Activated naive CD4-positive, alpha-beta T cell treated with anti-CD3 and anti-CD28 coated beads, Interleukin-2, amount 50 U/mL, for 16 hours (primary cell): ENCODE measurements at regions not wholly inside any gene's neighbourhood (a gene's known extent, or its start where the extent isn't known, plus 50 kb on each side); places are given as distances from the start of the nearest gene placed in this dataset.
"Not testable (repeated sequence)": the region's sequence is repeated elsewhere in the genome, so short reads cannot be mapped to it uniquely, and the experiment has no call there.

ENCODE experiments used
- DNase-seq: peaks from one replicate; pipeline ENCODE4 v3.0.0-alpha.2; 2020

GRCh38 chr10:60508037-60508436 is 118.4 kb upstream of the ANK3 start:
- DNase-seq: no peak

GRCh38 chr10:60502621-60503020 is 112.9 kb upstream of the ANK3 start:
- DNase-seq: no peak

DNA sequence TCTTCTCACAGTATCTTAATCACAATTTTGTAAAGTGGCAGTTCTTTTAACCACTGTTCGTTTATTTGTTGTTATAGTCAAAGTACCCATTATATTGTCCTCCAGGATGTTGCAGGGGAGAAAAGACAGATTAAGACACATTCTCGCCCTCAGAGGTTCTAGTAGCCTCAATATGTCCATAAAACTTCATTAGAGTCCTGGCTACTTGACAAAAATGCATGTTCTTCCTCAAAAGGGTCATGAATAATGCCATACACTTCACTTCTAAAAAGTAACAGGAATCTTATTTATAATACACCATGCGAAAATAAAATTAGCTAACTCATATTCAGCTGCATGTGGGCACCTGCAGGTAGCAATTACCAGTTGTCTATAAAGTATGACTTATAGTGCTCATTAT is 109.3 kb upstream of the ANK3 start:
- no peak for DNase-seq

- DNase-seq: no peak
Measured at GRCh38 chr10:60497364-60497763, 107.7 kb upstream of the ANK3 start.

DNA sequence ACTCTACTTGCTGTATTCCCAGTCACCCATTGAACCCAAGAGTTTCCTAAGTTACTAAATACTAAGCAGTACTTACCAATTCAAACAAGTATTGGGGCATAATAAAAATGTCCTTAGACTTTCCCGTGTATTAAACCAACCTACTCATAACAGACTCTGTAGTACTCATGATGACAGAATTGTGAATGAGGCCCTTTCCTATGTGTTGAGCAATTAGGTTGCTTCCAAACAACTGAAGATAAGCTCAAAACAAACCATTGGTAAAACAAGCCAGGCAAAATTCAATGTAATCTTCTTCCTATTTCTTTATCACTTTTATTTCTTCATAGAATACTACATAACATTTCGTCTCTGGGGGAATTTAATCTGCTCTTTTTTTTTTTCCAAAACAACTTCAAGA is 106.5 kb upstream of the ANK3 start:
- DNase-seq: no peak

GRCh38 chr10:60495338-60496055 is 105.8 kb upstream of the ANK3 start:
- DNase-seq: no peak

DNA sequence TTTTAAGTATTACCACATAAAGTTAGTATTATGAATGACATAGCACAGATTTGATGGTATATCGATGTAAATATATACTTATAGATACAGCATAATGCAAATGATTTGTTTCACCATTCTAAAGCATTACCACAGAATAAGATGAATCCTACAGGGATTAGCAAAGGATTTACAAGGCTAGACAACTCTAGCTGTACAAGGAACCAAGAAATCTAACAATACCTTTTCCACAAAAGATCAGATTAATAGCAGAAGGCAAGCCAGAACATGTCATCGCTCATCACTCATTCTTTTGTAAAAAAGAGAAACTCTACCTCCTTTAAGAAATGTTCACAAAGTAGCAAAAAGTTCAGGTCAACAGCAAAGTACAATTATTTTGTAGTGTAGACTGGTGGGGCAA is 105.1 kb upstream of the ANK3 start:
- no peak for DNase-seq

GRCh38 chr10:60491162-60491561 is 101.5 kb upstream of the ANK3 start:
- DNase-seq: no peak

DNA sequence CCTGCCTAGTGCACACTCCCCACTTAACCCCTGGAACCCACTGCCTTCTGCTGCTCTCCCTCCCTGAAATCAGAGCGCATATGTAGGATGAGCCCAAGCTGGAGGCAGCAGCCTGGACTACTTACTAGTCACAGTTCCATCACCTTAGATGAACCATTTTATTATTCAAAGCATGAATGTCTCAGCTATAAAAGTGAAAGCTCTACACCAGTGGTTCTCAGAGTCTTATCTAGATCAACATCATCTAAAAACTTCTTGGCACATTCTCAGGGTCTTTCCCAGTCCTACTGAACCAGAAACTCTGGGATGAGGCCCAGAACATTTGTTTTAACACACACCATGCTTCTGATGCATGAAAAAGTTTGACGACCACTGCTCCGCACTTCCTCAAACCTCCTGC is 100.3 kb upstream of the ANK3 start:
- no peak for DNase-seq

DNA sequence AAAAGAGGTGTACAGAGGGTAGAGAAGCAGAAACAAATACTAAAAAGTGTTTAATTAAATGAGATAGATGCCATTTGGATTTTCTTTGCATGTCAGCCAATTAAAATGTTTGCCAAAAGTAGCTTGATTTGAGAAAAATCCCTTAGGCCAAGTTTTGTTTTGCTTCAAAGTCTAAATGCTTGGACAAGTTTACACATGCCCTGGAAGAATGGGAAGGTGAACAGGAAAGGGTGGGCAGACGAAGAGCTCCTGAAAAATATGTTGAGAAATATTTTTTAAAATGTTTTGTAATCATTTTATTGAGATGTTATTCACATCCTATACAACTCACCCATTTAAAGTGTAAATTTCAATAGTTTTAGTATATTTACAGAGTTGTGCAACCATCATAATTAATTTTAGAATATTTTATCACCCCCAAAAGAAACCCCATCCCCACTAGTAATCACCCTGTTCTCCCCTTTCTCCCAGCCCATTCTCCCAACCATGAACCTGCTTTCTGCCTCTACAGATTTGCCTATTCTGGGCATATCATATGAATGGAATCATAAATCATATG is 98.5 kb upstream of the ANK3 start:
- DNase-seq: no peak

- no peak for DNase-seq
Measured at GRCh38 chr10:60487543-60487942, 97.9 kb upstream of the ANK3 start.

GRCh38 chr10:60485025-60485424 is 95.3 kb upstream of the ANK3 start:
- DNase-seq: no peak

GRCh38 chr10:60480865-60481563 is 91.3 kb upstream of the ANK3 start:
- DNase-seq: no peak

DNA sequence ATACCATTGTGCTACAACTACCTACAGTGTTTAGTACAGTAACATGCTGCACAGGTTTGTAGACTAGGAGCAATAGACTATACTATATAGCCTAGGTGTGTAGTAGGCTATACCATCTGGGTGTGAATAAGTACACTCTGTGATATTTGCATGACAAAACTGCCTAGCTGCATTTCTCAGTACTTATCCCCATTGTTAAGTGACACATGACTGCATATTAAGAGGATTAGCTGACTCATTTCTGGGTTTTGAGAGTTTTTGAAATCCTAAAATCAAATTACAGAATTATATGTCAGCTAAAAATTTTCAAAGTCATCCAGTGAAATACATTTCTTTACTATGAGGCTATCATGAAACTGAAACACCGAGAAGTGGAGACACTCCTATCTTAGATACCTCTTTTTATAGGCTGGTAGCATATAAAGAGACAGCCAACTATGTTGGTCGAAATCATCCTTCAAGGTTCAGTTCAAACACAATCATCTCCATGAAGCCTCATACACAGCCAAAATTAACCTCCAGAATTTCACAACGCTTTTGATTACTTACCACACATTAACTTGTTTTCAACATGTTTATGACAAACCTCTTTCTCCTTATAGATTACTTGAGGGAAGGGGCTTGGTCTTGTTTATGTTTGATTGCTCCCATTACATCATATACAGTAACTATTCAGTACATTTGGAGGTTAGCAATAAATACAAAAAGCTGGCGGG is 89.8 kb upstream of the ANK3 start:
- no peak for DNase-seq

GRCh38 chr10:60476451-60476850 is 86.8 kb upstream of the ANK3 start:
- no peak for DNase-seq

- no peak for DNase-seq
Measured at GRCh38 chr10:60473557-60473956, 83.9 kb upstream of the ANK3 start.

DNA sequence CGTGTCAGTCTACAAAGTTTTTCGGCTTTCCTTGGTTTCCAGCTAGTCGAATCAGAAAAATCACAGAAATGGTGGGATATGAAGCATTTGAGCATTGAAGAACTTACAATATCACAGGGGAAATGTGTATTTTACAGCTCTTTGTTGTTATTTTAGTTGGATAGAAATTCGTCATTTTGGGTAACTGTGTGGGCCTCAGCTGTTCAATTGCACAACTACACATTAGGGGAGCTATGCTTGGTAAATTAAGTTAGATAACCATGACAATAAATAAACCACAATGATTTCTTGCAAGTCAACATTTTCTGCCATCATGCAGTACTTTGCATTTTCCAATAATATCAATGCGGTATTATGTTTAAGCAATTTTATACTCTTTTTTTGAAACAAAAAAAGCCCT is 80.4 kb upstream of the ANK3 start:
- no peak for DNase-seq

DNA sequence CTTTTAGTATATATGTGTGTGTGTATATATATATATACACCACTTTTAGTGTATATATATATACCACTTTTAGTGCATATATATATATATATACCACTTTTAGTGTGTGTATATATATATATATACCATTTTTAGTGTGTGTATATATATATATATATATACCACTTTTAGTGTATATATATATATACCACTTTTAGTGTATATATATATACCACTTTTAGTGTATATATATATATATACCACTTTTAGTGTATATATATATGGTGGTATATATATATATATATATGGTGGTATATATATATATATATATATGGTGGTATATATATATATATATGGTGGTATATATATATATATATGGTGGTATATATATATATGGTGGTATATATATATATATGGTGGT is 79.5 kb upstream of the ANK3 start:
- DNase-seq: not testable (repeated sequence)

GRCh38 chr10:60467202-60467546 is 77.5 kb upstream of the ANK3 start:
- DNase-seq: no peak

- no peak for DNase-seq
Measured at GRCh38 chr10:60466267-60467201, 76.9 kb upstream of the ANK3 start.

DNA sequence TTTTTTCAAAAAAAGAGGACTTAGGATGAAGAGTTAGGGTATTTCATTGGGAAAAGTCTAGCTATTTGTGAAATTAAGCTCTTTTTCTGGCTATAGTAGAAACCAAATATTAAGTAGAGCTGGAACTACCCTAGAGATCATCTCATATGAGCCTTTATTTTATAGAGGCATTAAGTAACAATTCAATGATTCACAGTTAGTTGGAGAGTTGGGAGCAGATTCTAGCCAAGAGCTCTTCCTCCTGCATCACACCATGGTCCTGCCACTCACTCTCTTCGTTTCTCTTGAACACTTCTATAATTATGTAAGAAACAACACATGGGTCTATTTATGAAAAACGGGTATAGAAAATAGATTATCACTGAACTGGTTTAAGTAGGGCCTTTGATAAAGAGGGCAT is 76.1 kb upstream of the ANK3 start:
- DNase-seq: no peak

- no peak for DNase-seq
Measured at GRCh38 chr10:60464659-60465058, 75.0 kb upstream of the ANK3 start.

DNA sequence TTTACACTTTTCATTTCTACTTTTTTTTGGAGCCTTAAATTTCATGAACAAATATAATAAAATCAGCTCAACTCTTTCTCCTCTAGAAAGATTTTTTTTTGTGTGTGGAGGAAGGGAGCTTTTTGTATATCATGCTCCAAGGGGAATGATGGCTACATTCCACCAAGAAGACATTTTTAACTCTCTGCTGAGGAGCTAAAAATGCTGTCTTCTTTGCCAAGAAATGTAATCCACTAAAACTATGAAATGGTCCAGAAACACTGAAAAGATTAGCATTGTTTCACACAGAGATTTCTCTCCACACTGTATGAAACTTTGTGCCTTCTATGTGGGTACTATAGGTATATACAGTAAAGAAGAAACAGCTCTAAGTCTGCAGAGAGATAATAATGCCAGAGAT is 74.1 kb upstream of the ANK3 start:
- no peak for DNase-seq
